ENCODE measurements at regions not wholly inside any gene's neighbourhood (a gene's known extent, or its start where the extent isn't known, plus 50 kb on each side); places are given as distances from the start of the nearest gene placed in this dataset.

DNA sequence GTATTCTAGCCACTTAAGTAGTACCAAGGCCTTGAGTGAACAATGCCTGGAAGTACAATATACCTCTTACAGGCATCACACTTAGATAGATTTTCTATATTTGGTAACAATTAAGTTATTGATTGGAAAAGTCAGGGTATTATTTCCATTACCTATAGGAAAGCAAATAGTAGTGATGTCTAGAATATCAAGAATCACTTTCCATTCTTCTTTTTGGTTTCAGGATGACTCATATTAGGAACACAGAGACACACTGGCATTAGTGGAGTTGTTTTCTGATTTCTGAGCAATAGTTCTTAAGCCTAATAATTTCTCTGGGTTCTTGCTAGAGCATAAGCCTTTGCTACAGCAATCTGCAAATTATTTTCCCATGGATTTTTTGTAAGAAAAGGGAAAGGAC is 1640.0 kb upstream of the SEL1L start:
- TF ChIP-seq SPI1 (IDR thresholded peaks at IDR 0.05; ENCODE audit: low read depth, low read length) = no peak
- TF ChIP-seq POLR2A (IDR thresholded peaks at IDR 0.05; ENCODE audit: low read depth, low read length) = no peak
- TF ChIP-seq POLR2AphosphoS5 (IDR thresholded peaks at IDR 0.05; ENCODE audit: low read depth, low read length) = no peak
- no peak for TF ChIP-seq TAF1 (IDR thresholded peaks at IDR 0.05; ENCODE audit: low read depth, low read length)
- no peak for TF ChIP-seq POU2F2 (IDR thresholded peaks at IDR 0.05; ENCODE audit: low read depth, low read length)

Measured in GM12891 (cell line).